Posterior cingulate gyrus (tissue), 11 donors: ENCODE measurements at regions not wholly inside any gene's neighbourhood (a gene's known extent, or its start where the extent isn't known, plus 50 kb on each side); places are given as distances from the start of the nearest gene placed in this dataset.
"Not testable (repeated sequence)": the region's sequence is repeated elsewhere in the genome, so short reads cannot be mapped to it uniquely, and the experiment has no call there.

Experiments
- DNase-seq, 10 donors: peaks; one replicate each; pipeline versions ENCODE4 v3.0.0 to v3.0.0-alpha.2; 2020 to 2021; ENCODE audit warnings: mixed read lengths in 3 of 10
- intact Hi-C: fragments of 100-400 bp; cut with DNase I; formaldehyde crosslinking; loops from one replicate; pipeline ENCODE4 v1.15.1; 2023

DNA sequence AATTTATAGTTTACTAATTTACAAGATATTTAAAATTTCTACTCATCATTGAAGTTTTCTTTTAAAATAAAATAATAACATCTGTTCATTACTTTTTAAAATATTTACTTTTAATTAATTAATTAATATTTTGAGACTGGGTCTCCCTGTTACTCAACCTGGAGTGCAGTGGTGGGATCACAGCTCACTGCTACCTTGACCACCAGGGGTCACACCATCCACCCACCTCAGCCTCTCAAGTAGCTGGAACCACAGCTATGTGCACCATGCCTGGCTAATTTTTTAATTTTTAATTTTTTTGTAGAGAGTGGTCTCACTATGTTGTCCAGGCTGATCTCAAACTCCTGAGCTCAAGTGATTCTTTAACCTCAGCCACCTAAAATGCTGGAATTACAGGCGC lies 1013.6 kb downstream of the CDH9 start:
- intact Hi-C loops: no loop called here
- no peak for DNase-seq

DNA sequence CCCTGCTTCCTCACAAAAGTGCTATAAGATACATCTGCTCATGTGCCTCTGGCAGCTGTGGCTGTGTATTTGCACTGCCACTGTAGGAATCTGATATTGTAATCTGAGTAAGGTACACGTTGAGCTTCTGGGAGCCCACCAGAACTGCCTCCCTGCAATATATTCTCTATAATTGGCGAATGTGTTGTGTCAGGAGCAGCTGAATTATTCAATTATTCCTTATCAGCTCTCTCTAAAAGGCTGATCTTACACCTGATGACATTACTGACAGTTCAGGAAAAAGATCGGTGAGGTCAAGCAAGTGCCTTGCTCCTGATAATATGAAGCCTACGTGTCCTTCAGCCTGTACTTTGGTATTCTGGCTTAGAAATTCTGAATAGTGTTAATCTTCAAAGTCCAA lies 1015.0 kb downstream of the CDH9 start:
- no peak for DNase-seq
- intact Hi-C loops: no loop called here

- intact Hi-C loops: no loop called here
- no peak for DNase-seq
Observed at GRCh38 chr5:26014206-26014605, 1024.2 kb downstream of the CDH9 start.

DNA sequence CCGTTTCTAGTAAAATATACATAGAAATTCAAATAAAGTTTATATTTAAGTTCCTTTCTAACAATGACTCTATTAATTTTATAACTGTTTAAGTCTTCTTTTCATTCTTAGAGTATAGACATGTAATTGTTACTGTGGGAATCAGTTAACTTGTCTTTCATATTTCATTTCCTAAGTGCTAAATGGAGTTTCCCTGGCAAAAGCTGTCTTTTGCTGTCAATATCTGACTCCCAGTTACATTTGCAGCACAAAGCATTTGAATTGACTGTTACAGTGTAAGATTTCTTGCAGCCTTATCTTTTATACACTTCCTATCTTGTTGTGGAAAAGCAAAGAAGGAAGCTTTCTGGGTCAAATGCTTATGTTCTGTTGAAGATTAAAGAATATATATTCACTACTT lies 1026.3 kb downstream of the CDH9 start:
- no peak for DNase-seq
- intact Hi-C loops: no loop called here

DNA sequence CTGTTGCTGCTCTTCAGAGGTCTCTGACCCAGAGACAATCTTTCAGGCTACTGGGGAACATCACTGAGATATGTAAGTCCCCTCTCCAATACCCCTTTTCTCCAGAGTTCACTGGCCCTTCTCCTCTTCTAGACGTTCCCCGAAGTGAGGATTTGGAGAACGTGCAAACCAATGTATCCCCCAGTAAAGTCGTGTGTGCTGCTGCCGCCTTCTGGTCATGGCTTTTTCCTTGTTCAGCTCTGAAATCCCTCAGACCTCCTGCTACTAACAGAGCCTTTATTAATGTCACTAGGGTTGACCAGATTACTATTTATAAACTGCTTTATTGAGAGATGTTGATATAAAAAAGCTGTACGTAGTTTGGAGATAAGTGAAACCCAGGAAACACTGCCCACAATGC lies 1028.6 kb downstream of the CDH9 start:
- intact Hi-C loops: no loop called here
- peak in 3 of 10 donors; percentile 25 to 40 (median 27) for DNase-seq

- DNase-seq: no peak
- intact Hi-C loops: no loop called here
Observed at GRCh38 chr5:26003966-26004365, 1034.4 kb downstream of the CDH9 start.

DNA sequence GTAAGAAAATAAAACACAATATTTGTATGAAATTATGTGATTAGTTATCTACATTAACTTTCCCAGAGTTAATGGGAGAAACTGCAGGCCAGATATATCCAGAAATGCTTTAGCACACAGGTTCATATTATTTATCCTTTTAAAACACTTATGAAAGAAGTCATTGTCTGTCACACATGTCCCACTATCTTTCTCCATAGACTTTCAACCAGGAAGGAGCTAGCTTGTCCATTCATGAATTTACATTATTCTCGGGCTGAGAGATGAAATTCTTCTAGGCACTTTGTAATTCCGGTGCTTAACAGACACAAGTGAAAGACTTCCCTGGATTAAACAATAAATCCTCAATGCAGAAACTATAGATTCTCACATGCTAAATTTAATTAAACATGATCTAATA lies 1043.2 kb downstream of the CDH9 start:
- intact Hi-C loops: no loop called here

DNA sequence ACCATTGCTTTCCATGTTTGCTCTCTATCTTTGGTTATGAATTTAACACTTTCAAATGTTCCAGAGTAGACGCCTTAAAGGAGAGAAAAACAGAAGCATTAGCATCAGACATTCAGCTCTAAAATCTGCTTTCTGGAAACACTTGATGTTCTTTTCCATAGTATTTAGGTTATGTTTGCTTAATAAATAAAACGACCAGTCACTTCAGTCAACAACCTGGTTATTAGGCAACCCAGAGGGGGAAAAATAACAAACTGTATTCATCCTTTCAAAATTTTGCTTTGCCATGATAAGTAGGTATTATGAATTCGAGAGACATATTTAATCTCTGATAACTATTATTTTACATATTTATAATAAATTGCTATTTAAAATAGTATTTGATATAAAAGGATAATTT lies 1044.7 kb downstream of the CDH9 start:
- intact Hi-C loops: no loop called here
- DNase-seq: no peak

More for the DNA sequence above, 1043.2 kb downstream of the CDH9 start:
- DNase-seq: no peak

DNA sequence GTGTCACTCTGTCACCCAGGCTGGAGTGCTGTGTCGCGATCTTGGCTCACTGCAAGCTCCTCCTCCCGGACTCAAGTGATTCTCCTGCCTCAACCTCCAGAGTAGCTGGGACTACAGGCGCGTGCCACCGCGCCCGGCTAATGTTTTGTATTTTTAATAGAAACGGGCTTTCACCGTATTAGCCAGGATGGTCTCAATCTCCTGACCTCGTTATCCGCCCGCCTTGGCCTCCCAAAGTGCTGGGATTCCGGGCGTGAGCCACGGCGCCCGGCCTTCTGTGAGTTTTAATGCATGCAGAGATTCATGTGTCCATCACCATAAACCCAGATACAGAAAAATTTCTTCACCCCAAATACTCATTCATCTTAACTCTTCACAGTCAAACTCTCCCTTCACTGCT lies 1046.7 kb downstream of the CDH9 start:
- peak in 2 of 10 donors; percentile 33 to 57 for DNase-seq
- intact Hi-C loops: no loop called here

DNA sequence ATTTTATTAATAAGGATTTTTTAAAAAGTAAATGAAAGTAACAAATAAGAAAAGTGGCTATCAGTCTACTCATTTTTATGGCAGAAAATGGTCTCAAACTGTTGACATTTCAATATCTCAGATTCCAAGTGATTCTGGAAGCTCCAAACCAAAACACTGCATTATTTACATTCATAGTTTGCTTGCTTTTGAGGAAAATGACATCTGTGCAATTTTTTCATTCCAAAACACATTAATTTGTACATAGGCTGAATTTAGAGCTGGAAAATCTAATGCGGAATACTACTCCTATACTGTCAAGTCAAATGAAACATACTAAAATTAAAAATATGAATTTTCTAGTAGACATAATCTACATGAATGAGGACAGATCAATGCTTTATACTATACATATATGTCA lies 1047.6 kb downstream of the CDH9 start:
- no peak for DNase-seq
- intact Hi-C loops: no loop called here

DNA sequence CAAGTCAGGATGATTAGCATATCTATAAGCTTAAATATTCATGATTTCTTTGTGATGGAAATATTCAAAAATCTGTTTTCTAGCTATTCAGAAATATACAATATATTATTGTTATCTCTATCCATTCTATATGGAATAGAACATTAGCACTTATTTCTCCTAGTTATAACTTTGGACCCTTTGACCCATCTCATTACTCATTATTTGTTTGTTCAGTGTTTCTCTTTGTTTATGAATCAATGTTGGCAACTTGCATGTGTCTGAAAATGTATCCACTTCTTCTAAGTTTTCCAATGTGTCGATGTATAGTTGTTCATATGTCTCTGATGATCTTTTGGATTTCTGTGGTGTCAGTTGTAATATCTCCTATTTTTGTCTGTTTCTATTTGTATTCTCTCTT lies 1059.3 kb downstream of the CDH9 start:
- intact Hi-C loops: no loop called here

DNA sequence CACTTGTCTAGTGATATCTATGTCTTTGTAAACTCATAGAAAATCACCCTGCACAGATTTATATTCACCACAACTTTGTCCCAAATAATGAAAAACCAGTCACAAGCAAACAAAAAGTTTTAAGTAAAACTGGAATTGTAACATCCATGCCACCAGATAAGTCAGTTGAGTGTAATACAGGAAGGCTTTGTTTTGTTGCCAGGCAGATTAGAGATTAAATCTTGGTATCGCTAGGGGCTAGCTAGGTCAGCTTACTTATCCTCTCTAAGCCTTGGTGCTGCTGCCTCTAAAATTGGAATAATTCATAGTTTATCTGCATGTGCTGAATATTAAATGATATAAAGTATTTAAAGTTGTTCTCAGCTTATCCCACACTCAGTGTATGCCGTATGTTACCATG lies 1062.5 kb downstream of the CDH9 start:
- DNase-seq: no peak
- intact Hi-C loops: no loop called here

More for the DNA sequence above, 1059.3 kb downstream of the CDH9 start:
- DNase-seq: no peak

GRCh38 chr5:25974451-25974850 lies 1063.9 kb downstream of the CDH9 start:
- no peak for DNase-seq
- intact Hi-C loops: no loop called here

DNA sequence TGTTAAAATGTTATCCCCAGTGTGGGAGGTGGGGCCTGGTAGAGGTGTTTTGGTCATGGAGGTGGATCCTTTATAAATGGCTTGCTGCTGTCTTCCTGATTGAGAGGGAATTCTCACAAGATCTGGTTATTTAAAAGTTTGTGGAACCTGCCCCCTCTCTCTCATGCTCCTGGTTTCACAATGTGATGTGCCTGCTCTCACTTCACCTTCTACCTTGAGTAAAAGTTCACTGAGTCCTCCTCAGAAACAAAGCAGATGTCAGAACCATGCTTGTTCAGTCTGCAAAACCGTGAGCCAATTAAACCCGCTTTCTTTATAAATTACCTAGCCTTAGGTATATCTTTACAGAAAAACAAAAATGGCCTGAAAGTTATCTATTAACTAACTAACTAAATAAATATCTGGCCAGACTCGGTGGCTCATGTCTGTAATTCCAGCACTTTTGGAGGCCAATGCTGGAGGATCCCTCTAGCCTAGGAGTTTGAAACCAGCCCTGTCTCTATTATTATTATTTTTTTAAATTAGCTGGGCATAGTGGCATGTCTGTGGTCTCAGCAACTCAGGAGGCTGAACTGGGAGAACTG lies 1067.4 kb downstream of the CDH9 start:
- DNase-seq: no peak
- intact Hi-C loops: no loop called here

DNA sequence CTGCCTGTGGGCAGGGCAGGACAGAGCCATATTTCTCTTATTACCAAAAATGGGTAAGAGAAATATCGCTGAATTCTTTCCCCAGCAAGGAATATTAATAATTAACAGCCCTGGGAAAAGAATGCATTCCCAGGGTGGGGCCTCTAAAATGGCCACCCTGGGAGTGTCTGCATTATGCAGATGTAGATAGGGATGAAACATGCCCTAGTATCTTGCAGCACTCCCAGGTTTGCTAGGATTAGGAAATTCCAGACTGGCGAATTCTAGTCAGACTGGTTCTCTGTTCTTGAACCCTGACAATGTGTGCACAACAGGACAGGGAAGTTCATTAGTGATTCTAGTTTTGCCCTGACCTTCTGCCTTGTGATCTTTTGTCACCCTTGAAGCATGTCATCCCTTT lies 1069.3 kb downstream of the CDH9 start:
- intact Hi-C loops, DNase-seq: not testable (repeated sequence)

GRCh38 chr5:25964009-25964372 lies 1074.4 kb downstream of the CDH9 start:
- DNase-seq: no peak
- intact Hi-C loops: no loop called here

DNA sequence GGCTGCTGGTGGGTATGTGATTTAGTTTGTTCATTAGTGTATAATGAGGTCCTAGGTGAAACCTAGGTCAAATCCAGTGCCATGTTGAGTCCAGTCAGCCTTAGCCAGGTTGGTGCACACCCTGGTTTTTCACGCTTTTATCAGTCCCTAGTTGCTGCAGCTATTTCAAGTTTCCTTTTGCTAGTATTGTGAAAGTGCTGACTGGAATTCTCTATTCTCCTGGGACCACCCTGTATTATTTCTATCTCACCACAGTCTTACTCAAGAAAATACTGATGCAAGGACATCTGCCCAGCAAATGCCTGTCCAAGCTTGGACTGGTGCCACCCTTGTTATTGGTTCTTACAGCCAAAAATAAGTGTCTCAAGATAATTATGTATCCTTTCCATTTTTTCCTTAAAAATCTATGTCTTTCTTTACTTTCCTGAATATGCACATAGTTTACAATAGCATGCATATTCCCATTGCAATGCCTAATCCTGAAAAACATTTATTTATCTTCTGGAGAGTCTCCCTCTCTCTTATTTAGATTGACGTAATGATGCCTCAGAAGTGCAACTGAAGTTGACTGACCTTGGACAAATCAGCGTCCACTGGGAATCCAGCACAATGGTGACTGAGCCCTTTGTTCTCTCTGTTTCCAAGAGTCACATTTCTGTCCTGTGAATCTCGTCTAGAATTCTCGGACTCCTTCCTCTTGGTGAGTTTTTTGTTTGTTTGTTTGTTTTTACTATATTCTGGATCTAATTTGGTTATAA lies 1075.0 kb downstream of the CDH9 start:
- DNase-seq: peak in 1 of 10 donors; percentile 14

GRCh38 chr5:25955337-25955736 lies 1083.0 kb downstream of the CDH9 start:
- intact Hi-C loops: no loop called here
- DNase-seq: no peak

More for the DNA sequence above, 1075.0 kb downstream of the CDH9 start:
- intact Hi-C loops: no loop called here

DNA sequence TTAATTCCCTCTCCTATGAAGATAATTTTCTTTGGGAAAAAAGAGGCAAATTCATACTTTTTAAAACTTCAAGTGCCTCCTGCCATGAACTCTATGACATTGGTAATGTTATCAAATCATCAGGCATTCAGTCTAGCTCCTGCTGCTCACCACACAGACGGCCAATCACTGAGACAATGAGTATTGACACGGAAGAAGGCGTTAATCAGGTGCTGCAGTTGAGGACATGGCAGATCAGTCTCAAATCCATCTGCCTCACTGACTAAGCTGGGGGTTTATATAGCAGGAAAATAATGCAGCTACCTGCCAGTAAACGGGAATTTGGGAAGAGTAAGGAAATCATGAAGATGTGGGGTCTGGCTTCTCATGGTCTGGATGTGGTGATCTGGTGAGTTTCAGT lies 1087.7 kb downstream of the CDH9 start:
- intact Hi-C loops: no loop called here
- DNase-seq: no peak

DNA sequence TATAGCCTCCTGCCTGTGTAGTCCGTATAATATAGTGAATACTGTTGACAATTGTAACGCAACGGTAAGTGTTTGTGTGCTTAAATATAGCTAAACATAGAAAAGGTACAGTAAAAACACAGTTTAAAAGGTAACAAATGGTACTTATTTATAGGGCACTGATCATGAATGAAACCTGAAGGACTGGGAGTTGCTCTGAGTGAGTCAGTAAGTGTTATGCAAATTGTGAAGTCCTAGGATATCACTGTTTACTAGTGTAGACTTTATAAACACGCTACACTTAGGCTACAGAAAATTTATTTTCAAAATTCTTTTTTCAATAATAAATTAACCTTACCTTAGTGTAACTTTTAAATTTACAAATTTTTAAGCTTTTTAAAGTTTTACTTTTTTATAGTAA lies 1090.1 kb downstream of the CDH9 start:
- intact Hi-C loops: no loop called here
- DNase-seq: no peak

GRCh38 chr5:25944786-25945185 lies 1093.6 kb downstream of the CDH9 start:
- intact Hi-C loops: no loop called here
- DNase-seq: no peak

- peak in 2 of 10 donors; percentile 70 to 71 for DNase-seq
- intact Hi-C loops: no loop called here
Observed at GRCh38 chr5:25909163-25909562, 1129.2 kb downstream of the CDH9 start.
